GM06990 (cell line): ENCODE measurements at regions not wholly inside any gene's neighbourhood (a gene's known extent, or its start where the extent isn't known, plus 50 kb on each side); places are given as distances from the start of the nearest gene placed in this dataset.

ENCODE experiments used
- DNase-seq: peaks from one replicate; pipeline ENCODE4 v3.0.0-alpha.2; 2011; ENCODE audit not compliant: insufficient read length; ENCODE audit errors: extremely low read depth
- H3K27me3 ChIP-seq: replicated peaks from 2 replicates; pipeline ENCODE4 v1.6.0; 2011; ENCODE audit warnings: low read length; ENCODE audit not compliant: control insufficient read depth, insufficient read depth
- H3K36me3 ChIP-seq: 2 replicates; pipeline ENCODE4 v1.5.1; 2011; ENCODE audit warnings: low read length; ENCODE audit not compliant: control insufficient read depth, insufficient read depth
- H3K4me3 ChIP-seq: replicated peaks from 2 replicates; pipeline ENCODE4 v1.5.1; 2011; ENCODE audit warnings: low read depth, mild to moderate bottlenecking, control low read depth, low read length
- CTCF ChIP-seq: IDR thresholded peaks from 2 replicates; pipeline ENCODE4 v1.5.1; 2011; ENCODE audit warnings: low read length, control low read depth, mild to moderate bottlenecking, inconsistent platforms; ENCODE audit not compliant: insufficient read depth, poor library complexity, severe bottlenecking

- H3K4me3 ChIP-seq = no peak overlapping the region
- no peak for TF ChIP-seq CTCF
- H3K27me3 ChIP-seq = no peaks in the 10 kb centered on the region; the same call in none of the 2 replicates
- no peaks in the 10 kb centered on the region for H3K36me3 ChIP-seq
- DNase-seq = no peak
These were observed 255.3 kb upstream of the RAB6C start for GRCh38 chr2:129724021-129724757.

- DNase-seq = no peak
- no peak overlapping the region for H3K4me3 ChIP-seq
- H3K27me3 ChIP-seq = no peaks in the 10 kb centered on the region; the same call in none of the 2 replicates
- no peaks in the 10 kb centered on the region for H3K36me3 ChIP-seq
- no peak for TF ChIP-seq CTCF
These were observed 253.2 kb upstream of the RAB6C start for GRCh38 chr2:129726216-129726615.

GRCh38 chr2:129727286-129727685, 252.2 kb upstream of the RAB6C start:
- Histone ChIP-seq H3K27me3 (no peaks in the 10 kb centered on the region; the same call in none of the 2 replicates), H3K36me3 (no peaks in the 10 kb centered on the region), H3K4me3 (no peak overlapping the region)
- no peak for DNase-seq
- TF ChIP-seq CTCF = no peak

GRCh38 chr2:129728035-129728972, 251.2 kb upstream of the RAB6C start:
- no peak for DNase-seq
- Histone ChIP-seq H3K4me3 (no peak overlapping the region), H3K27me3 (no peaks in the 10 kb centered on the region; the same call in none of the 2 replicates), H3K36me3 (no peaks in the 10 kb centered on the region)
- TF ChIP-seq CTCF = no peak

GRCh38 chr2:129729011-129729410, 250.5 kb upstream of the RAB6C start:
- TF ChIP-seq CTCF = no peak
- Histone ChIP-seq H3K4me3 (no peak overlapping the region), H3K36me3 (no peaks in the 10 kb centered on the region), H3K27me3 (no peaks in the 10 kb centered on the region; the same call in 1 of the 2 replicates)
- DNase-seq = no peak
